Hematopoietic multipotent progenitor cell treated with erythropoietin and hydrocortisone succinate and interleukin-3 and kit ligand, for 6 days (in vitro differentiated cells): ENCODE measurements at regions not wholly inside any gene's neighbourhood (a gene's known extent, or its start where the extent isn't known, plus 50 kb on each side); places are given as distances from the start of the nearest gene placed in this dataset.
"Not testable (repeated sequence)": the region's sequence is repeated elsewhere in the genome, so short reads cannot be mapped to it uniquely, and the experiment has no call there.

Experiments used
- DNase-seq: peaks from one replicate; pipeline ENCODE4 v3.0.0-alpha.2; 2015

DNA sequence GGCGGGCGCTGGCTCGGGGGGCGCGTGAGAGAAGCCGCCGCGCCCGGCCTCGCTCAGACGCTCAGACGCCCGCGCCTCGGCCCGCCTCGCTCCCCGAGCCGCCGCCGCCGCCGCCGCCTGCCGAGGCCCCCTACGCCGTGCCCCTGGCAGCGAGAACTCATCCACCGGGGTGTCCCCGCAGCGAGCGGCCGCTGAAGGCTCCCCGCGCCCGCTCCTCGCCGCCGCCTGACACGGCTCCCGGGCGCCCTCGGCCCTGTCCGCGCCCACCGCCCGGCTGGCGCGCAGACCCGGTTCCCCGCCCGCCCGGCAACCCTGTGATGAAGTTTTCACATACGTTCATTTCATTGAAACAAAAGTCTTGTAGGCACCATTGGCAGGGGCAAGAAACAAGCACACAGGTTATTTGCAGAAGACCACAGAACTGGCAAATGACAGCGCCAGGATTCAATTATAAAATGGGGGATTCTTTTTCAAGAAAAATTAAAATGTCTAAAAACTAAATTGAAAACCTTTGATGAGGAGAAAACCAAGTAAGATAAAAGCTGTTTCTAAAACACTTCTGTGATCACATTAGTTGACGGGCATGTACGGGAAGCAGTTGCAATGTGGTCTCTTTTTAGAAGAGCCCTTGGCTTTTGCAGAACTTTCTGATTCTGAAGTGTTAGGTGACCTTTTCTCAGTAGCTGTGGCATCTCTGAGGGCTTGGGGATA, 50.5 kb upstream of the TUBA3D start:
- peak; percentile 5 for DNase-seq

DNA sequence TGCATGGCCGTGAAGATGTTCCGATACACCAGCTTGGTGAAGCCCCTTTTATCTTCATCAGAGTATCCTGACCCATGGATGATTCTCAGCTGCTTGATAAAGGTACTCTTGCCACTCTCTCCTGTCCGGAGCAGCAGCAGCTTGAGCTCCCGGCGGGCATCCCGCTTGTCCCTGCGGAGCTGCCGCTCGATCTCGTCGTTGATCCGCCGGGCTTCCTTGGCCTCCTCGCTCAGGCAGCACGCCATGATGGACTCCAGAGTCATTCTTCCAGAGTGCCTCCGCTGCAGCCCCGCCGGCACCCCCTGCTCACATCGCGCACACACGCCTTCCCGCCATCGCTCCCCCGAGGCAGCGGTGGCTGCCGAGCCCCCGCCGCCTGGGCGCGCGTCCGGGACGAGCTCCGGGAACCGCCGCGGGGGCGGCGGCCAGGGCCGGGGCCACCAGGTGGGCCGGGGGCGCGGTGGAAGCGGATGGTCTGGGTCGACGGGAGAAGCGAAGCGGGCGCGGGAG, 51.3 kb upstream of the TUBA3D start:
- not testable (repeated sequence) for DNase-seq

DNA sequence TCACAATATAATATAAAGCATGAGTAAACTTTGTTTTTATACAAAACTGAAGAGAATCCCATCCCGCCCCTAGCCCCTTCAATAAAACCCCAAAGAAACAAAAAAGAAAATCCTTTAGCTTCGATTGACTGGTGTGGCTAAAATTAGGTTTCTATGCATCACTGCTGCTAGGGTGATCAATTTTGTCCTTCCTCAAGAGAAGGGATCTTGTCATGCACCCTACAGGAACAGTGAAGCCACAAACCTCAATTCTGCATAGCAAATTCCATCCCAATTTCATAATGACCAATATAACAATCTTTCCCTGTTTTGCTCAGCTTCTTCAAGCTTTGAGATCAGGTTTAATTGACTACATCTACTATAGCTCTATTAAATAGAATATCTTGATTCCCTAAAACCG, 55.2 kb upstream of the TUBA3D start:
- not testable (repeated sequence) for DNase-seq

DNA sequence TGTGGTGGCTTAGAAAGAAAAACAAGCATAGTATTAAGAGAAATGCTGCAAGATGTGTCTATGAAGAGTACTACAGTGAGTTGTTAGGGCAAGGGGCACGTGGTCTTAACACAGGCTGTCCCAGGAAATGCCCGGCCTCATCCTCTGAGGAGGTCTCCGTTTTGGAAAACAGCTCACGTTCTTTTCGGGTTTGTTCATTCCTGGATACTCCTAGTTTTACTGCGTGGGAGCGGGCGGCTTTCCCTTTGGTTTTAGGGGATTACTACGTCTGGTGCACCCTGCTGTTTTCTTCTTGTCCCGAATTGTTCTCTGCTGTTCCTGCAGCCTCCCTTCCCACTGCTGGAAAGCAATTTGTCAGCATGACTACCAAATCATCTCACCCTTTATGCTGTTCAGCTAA, 55.5 kb upstream of the RAB6D start:
- DNase-seq = no peak

DNA sequence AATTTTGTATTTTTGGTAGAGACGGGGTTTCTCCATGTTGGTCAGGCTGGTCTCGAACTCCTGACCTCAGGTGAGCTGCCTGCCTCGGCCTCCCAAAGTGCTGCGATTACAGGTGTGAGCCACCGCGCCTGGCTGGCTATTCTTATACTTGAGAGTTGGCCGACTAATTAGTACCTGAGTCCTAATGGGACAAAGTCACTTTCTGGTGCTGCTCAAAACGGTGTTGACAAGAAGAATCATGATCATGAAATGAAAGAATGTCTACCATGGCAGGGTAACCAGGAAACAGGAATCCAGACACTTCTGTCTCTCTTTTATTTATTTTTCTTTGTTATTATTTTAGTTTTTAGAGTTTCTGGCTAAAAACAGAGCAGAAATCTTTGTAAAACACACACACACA, 54.7 kb upstream of the RAB6D start:
- DNase-seq = no peak

DNA sequence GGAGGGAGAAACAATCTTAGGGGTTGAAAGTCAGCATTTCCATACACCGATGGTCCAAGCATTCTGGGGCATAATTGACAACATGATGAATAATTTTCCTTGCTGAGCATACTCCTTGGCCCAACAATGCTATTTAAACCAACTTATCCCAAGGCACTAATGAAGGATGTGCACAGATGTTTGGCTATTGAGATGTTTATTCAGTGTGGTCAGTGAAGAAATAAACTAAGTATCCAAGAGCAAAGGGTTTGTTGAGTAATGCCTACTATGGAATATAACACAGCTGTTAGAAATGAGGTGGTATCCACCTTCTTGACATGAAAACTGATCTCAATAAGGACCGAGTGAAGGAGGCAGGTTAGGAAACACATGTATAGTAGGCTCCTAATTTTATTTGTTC, 53.9 kb upstream of the RAB6D start:
- no peak for DNase-seq

DNA sequence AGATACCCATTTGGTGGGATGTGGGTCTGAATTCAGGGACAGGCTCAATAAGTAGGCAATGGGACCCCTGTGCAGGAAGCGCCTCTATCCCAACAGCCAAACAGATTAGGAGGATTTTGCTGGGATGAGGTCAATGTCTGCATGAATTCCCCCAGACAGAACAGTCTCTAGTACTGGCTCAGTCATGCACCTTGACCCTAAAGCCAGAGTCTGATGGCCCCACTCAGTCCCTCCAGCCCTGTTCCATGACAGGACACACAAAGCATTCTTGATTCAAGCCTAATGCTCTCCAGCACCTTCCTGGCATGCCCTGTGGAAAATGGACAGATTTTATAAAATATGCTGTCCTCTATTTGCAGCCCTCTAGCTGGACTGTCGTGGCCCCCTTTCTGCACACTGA, 49.8 kb upstream of the RAB6D start:
- DNase-seq = no peak
